Cardiac muscle cell (in vitro differentiated cells and primary cell): ENCODE measurements at regions not wholly inside any gene's neighbourhood (a gene's known extent, or its start where the extent isn't known, plus 50 kb on each side); places are given as distances from the start of the nearest gene placed in this dataset.

Experiments
- DNase-seq, 2 donors: peaks; one replicate each; pipeline versions ENCODE4 v3.0.0 to v3.0.0-alpha.2; 2010 to 2017; ENCODE audit warnings: low read depth in 1 of 2, low spot score in 1 of 2
- H3K27ac ChIP-seq: fragments of 200-600 bp; sonication (generic); 2 replicates; pipeline ENCODE4 v1.5.1; 2016
- H3K27me3 ChIP-seq: fragments of 200-600 bp; sonication (generic); 2 replicates; pipeline ENCODE4 v1.6.0; 2016; ENCODE audit warnings: control low read depth
- H3K36me3 ChIP-seq: fragments of 200-600 bp; sonication (generic); 2 replicates; pipeline ENCODE4 v1.5.1; 2016; ENCODE audit warnings: control low read depth
- H3K4me1 ChIP-seq: fragments of 200-600 bp; sonication (generic); 2 replicates; pipeline ENCODE4 v1.8.1; 2017; ENCODE audit warnings: low read depth, mild to moderate bottlenecking, mixed run types
- H3K4me3 ChIP-seq: fragments of 200-600 bp; sonication (generic); 2 replicates; pipeline ENCODE4 v1.5.1; 2016; ENCODE audit warnings: mild to moderate bottlenecking
- H3K9me3 ChIP-seq: fragments of 200-600 bp; sonication (generic); 2 replicates; pipeline ENCODE4 v1.5.1; 2017; ENCODE audit warnings: low read depth, mild to moderate bottlenecking, control low read depth
- TF ChIP-seq, protein P1 (sequence below): IDR thresholded peaks from 2 replicates; pipeline ENCODE4 v1.5.1; 2012; ENCODE audit warnings: low read depth, mild to moderate bottlenecking, low read length

DNA sequence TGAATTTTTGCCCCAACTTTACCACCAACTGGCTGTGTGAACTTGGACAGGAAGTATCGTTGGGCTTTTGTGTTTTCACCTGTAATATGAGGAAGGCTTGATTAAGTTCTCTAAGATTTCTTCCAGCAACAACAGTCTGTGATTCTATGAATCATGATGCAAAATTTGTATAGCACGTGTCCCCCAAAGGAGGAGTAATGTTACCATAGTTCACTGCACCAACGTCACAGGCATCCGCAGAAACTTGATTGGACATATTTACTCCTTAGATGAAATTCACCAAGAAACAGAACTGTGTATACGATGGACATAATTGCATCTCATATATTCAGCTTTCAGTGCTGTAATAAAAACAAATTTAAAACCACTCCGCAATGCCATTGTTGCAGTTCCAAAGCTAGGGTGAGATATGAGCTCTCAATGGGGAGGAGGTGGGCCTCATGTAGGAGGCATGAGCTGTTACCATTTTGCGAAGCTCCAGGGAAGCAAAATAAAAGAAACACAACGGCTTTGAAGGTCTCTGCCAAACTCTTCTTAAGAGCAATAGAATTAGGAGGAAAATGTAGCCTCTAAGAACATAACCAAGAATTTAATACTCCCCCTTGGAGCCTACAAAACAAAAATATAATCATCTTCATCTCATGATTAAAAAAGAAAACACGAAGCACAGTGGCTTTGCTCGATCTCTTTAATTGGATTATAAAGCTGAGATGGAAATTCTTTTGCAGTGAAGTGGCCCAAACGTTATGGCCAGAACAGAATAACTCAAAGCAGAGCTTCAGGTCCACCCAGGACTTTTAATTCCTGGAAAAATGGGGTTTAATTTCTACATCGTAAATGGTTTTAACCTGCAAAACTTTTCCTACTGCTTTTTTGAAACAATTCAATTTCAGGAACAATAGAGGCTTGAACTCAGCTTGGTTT lies 80.7 kb downstream of the CHST2 start:
- no peak overlapping the region for H3K4me3 ChIP-seq
- H3K27ac ChIP-seq = no peak overlapping the region
- H3K36me3 ChIP-seq = no peaks in the 10 kb centered on the region
- TF ChIP-seq, protein P1, sequence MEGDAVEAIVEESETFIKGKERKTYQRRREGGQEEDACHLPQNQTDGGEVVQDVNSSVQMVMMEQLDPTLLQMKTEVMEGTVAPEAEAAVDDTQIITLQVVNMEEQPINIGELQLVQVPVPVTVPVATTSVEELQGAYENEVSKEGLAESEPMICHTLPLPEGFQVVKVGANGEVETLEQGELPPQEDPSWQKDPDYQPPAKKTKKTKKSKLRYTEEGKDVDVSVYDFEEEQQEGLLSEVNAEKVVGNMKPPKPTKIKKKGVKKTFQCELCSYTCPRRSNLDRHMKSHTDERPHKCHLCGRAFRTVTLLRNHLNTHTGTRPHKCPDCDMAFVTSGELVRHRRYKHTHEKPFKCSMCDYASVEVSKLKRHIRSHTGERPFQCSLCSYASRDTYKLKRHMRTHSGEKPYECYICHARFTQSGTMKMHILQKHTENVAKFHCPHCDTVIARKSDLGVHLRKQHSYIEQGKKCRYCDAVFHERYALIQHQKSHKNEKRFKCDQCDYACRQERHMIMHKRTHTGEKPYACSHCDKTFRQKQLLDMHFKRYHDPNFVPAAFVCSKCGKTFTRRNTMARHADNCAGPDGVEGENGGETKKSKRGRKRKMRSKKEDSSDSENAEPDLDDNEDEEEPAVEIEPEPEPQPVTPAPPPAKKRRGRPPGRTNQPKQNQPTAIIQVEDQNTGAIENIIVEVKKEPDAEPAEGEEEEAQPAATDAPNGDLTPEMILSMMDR = no peak
- no peaks in the 10 kb centered on the region for H3K9me3 ChIP-seq
- no peaks in the 10 kb centered on the region for H3K4me1 ChIP-seq
- no peak for DNase-seq
- no peaks in the 10 kb centered on the region for H3K27me3 ChIP-seq

DNA sequence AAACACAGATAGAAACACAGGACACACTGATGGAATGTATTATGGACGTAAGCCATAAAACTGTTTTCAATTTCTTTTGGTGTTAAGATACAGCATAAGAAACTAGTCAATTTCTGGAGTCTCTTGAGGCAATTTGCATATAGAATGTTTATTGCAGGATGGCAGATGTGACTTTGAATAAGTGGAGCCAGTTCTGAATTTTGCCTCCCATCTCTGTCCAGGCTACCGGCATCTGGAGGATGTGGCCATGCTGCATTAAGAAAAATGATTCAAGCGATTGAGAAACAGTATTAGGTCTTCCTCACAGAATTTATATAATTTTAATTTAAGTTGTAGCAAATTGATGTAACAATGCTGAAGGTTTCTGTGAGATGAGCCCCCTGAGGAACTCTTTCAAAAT lies 81.5 kb downstream of the CHST2 start:
- H3K36me3 ChIP-seq = no peaks in the 10 kb centered on the region
- TF ChIP-seq, protein P1 = no peak
- H3K27me3 ChIP-seq = no peaks in the 10 kb centered on the region
- no peak overlapping the region for H3K4me3 ChIP-seq
- H3K4me1 ChIP-seq = no peaks in the 10 kb centered on the region
- DNase-seq = no peak
- no peaks in the 10 kb centered on the region for H3K9me3 ChIP-seq
- H3K27ac ChIP-seq = no peak overlapping the region

GRCh38 chr3:143201870-143202752 lies 82.5 kb downstream of the CHST2 start:
- Histone ChIP-seq H3K4me1 (no peaks in the 10 kb centered on the region), H3K36me3 (no peaks in the 10 kb centered on the region), H3K27me3 (no peaks in the 10 kb centered on the region), H3K4me3 (no peak overlapping the region), H3K9me3 (no peaks in the 10 kb centered on the region), H3K27ac (no peak overlapping the region)
- no peak for DNase-seq
- TF ChIP-seq, protein P1 = no peak

DNA sequence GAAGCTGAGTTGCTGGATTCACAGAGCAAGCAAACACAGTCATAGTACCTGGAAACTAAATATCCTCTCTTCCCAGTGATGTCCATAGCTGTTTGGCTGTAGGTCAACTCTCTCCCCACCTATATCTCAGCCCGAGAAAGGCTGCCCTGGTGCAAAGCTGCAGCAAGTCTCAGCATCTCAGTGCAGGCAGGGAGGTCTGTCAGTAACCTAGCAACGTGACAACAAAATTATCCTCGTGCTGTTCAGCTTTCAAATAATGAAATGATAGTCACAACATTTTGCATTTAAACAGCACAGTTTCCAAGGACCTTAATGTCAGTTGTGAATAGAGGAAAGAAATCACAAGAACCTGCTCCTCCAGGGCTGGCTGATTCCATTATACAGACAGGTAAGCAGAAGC lies 83.6 kb downstream of the CHST2 start:
- TF ChIP-seq, protein P1 = no peak
- Histone ChIP-seq H3K27me3 (no peaks in the 10 kb centered on the region), H3K9me3 (no peaks in the 10 kb centered on the region), H3K27ac (no peak overlapping the region), H3K36me3 (no peaks in the 10 kb centered on the region), H3K4me1 (no peaks in the 10 kb centered on the region), H3K4me3 (no peak overlapping the region)
- no peak for DNase-seq

- Histone ChIP-seq H3K36me3 (no peaks in the 10 kb centered on the region), H3K4me3 (no peak overlapping the region), H3K27ac (no peak overlapping the region), H3K27me3 (no peaks in the 10 kb centered on the region), H3K4me1 (no peaks in the 10 kb centered on the region), H3K9me3 (no peaks in the 10 kb centered on the region)
- no peak for DNase-seq
- TF ChIP-seq, protein P1 = no peak
Measured at GRCh38 chr3:143203848-143204247, 84.3 kb downstream of the CHST2 start.
